Glomerular visceral epithelial cell (primary cell): ENCODE measurements at regions not wholly inside any gene's neighbourhood (a gene's known extent, or its start where the extent isn't known, plus 50 kb on each side); places are given as distances from the start of the nearest gene placed in this dataset.

ENCODE experiments used
- DNase-seq: peaks from one replicate; pipeline ENCODE4 v3.0.0-alpha.2; 2016; ENCODE audit errors: extremely low spot score

- DNase-seq, result peak; percentile 41
Measured at GRCh38 chr6:40845553-40845952, 193.5 kb downstream of the UNC5CL start.

DNA sequence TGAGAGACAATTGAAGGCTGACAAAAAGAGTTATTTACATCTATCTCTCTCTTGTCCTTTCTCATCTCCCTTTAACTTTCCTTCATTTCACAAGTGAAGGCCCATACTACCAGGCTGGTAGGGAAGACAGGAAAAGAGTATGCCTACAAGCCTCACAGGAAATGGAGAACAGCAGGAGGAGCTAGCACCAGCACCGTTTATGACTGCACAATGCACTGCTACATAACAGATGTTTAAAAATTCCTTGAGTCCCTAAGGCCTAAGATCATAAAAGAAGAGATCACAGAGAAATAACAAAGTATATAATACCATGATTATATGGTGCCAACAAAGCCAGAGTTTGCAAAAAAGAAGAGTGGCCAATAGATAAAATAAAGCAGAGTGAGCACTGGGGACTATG lies 194.8 kb downstream of the UNC5CL start:
- no peak for DNase-seq

DNA sequence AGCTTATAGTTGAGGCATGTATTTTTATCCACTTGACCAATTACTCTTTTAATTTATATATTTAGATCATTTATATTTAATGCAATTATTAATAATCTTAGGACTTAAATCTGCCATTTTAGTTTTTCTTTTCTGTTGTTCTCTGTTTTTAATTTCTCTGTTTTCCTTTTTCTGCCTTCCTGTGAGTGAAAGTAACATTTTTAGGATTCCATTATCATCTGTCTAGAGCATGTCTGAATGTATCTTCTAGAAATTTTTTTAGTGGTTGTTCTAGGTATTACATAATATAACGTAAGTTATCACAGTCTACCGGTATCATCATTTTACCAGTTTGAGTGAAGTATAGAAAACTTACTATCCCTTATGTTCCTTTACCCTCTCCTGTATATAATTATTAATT lies 197.3 kb downstream of the UNC5CL start:
- DNase-seq, result no peak

DNA sequence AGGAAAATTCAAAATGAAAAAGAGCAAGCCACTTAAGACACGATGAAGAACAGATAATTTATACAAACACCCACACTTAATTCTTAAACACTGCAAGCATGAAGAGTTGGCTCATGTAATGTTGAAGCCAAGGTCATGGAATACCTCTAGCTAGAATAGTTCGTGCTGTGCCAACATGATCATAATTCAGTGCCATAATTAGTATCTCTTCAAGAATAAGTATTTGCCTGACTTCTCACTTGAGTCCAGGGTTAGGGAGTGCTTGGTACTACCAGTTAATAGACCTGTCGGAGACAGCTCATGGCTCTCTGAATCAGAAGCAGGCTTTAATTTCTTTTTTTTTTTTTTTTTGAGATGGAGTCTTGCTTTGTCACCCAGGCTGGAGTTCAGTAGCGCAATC lies 206.3 kb downstream of the UNC5CL start:
- DNase-seq, result no peak

GRCh38 chr6:40831381-40831780 lies 207.6 kb downstream of the UNC5CL start:
- no peak for DNase-seq

DNA sequence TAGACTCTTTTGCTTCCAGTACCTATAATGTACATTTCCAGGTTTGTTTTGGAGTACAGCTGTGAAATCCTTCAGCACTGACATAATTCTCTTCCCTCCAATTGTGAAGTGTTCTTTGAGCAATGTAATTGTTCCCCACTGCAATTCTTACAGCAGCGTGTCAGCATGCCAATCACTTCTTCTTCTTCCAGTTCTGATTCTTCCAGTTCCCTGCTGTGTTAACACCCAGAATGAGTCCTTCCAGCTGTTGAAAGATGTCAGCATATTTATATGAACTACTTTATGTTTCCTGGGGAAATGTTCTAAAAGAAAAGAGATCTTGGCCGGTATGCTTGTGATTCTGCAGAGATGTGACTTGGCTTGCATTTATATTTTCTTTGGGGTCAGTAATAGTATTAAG lies 213.9 kb downstream of the UNC5CL start:
- no peak for DNase-seq

DNA sequence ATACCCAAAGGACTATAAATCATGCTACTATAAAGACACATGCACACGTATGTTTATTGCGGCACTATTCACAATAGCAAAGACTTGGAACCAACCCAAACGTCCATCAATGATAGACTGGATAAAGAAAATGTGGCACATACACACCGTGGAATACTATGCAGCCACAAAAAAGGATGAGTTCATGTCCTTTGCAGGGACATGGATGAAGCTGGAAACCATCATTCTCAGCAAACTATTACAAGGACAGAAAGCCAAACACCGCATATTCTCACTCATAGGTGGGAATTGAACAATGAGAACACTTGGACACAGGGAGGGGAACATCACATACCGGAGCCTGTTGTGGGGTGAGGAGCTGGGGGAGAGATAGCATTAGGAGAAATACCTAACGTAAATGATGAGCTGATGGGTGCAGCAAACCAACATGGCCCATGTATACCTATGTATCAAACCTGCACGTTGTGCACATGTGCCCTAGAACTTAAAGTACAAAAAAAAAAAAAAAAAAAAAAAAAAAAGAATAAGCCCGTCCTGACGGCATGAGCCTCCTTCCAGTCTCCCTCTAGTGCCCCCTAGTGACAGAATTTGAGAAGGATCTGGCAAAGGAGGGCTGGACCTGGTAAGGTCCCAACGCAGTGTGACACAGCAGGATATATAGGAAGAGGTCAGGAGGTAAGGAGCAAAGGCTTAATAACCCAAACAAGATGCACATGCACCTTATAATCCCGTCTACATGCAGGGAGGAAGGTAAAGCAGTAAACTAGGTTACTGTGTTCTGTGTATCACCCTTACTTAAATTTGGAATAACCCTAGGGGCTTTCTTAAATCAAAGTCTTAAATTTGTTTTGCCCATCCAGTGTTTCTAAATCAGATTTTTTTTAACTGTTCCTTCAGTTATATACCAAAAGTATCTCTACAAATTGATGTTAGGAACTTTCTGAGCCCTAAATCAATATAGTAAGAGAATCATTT lies 214.8 kb downstream of the UNC5CL start:
- peak; percentile 60 for DNase-seq

DNA sequence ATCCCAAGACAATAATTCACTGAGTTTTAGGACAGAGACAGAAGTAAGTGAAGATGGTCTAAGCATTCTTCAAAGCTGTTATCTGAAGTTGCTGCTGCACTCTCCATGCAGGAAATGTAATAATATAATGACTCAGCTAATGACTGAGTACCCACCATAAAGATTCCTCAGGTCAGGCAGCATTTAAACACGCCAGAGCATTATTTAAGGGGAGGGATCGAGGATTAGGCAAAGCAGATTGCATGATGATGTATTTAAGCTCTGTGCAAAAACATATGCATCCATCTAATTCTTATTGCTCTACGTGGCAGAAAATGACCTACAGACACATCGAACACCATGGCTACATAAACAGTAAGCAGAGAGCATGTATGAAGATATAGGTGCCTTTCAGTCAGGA lies 216.4 kb downstream of the UNC5CL start:
- no peak for DNase-seq

DNA sequence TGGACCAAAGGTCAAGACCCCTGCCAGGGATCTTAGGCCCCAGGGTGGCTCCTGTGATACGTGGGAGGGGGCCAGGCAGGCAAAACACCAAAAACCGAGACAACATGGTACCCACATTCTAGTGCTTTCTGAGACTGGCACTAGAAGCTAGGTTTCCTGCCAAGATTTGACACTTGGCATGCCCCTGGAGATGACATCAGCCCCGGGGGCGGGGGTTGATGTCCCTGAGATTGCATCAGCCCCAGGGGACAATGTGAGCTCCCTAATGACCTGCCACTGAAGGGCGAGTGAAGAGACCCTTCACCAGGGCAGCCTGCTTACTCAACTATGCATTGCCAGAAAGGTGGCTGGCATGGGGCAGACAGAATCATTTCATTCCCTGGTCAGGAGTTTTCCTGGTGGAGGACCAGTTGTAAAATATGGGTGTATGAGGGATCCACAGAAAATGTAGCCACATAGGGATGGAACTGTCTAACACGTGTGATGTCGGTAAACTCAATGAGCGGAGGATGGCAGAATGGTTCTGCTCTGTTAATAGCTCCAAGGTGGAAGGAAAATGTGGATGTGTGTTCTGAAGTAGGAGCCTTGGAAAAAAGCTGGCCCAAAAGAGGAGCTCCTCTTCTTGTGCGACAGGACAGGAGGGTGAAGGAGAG lies 219.7 kb downstream of the UNC5CL start:
- DNase-seq, result no peak

- DNase-seq, result no peak
Measured at GRCh38 chr6:40817369-40817768, 221.7 kb downstream of the UNC5CL start.

- DNase-seq, result no peak
Measured at GRCh38 chr6:40816601-40817000, 222.4 kb downstream of the UNC5CL start.

- no peak for DNase-seq
Measured at GRCh38 chr6:40815731-40816130, 223.3 kb downstream of the UNC5CL start.

GRCh38 chr6:40810171-40810570 lies 223.0 kb upstream of the LRFN2 start:
- DNase-seq, result no peak

- no peak for DNase-seq
Measured at GRCh38 chr6:40809627-40810026, 222.5 kb upstream of the LRFN2 start.

DNA sequence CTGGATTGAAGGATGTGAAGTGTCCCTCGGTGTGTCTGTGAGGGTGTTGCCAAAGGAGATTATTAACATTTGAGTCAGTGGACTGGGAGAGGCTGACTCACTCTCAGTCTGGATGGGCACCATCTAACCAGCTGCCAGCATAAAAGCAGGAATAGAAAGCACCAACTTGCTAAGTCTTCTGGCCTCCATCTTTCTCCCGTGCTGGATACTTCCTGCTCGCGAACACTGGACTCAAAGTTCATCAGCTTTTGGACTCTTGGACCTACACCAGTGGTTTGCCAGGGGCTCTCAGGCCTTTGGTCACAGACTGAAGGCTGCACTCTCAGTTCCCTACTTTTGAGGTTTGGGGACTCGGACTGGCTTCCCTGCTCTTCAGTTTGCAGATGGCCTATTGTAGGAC lies 220.3 kb upstream of the LRFN2 start:
- DNase-seq, result peak; percentile 69

DNA sequence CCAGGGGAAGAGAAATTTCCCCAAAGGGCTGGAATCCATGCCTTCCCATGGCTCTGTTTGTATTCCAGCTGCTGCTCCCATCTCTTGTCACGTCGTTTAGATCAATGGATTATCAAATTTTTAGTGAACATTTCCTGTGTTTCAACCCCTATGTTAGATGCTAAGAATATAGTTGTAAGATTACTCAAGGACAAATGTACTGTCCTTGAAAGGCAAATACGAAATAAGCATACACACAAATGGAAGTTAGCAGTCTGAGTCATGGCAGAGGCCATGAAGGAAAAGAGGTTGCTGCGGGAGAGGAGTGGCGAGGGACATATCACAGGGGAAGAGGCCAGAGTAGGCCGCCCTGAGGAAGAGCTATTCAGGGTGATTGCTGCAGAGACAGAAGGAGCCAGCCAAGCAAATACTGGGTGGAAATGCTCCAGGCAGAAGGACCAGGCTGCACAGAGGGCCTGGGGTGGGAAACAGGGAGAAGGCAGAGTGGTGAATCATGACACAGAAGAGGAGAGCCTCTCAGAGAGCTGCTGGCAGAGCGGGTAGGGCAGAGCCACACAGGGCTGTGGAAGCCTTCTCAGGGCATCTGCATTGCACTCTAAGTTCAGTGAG lies 219.2 kb upstream of the LRFN2 start:
- DNase-seq, result peak; percentile 2

GRCh38 chr6:40805336-40805735 lies 218.2 kb upstream of the LRFN2 start:
- DNase-seq, result no peak

DNA sequence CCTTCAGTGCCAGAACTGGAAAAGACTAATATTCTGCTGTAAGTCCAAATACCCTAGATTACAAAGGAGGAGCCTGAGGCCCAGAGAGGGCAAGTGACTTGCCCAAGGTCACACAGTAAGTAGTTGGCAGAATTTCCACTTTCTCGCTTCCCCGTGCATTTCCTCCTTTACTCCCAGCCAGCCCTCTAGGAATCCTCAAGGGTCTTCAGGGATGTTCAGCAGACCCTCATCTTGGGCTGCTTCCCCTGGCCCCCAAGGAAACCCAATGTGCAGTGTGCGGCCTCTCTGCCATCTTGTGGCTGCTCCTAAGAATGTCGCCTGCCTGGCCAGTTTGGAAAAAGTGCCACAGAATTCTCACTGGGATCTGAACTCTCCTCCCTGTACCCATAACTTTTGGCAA lies 217.7 kb upstream of the LRFN2 start:
- no peak for DNase-seq

DNA sequence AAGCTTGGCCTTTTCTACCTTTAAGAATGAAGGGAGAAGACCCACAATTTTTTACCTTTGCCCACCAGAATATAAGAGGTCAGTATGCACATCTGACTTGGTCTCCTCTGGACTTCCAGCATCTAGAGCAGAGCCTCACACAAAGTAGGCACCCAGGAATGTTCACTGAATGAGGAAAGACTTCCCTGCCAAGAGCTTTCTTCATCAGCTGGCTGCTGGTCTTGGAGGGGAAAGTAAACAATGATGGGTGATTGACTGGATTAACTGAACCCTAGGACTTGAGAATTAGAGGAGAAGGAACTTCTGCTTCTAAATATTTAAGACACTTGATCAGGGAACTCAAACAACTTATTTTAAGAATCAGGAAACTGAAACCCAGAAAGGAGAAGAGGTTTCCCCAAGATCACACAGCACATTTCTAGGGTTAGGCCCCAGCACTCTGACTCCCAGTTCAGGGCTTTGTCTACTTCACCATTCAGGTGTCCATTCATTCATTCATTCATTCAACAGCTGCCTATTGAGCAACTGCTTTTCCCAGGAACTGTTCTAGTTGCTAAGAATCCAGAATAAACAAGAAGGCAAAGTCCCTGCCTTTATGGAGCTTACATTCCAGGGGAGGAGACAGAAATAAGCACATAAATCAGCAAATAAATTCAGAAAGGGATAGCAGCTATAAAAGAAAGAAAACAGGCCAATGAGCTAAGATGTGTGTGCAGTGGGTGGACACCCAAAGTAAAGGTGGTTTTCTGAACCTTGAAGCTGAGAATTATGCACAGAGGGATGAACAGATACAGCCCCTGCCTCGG lies 216.9 kb upstream of the LRFN2 start:
- DNase-seq, result no peak

DNA sequence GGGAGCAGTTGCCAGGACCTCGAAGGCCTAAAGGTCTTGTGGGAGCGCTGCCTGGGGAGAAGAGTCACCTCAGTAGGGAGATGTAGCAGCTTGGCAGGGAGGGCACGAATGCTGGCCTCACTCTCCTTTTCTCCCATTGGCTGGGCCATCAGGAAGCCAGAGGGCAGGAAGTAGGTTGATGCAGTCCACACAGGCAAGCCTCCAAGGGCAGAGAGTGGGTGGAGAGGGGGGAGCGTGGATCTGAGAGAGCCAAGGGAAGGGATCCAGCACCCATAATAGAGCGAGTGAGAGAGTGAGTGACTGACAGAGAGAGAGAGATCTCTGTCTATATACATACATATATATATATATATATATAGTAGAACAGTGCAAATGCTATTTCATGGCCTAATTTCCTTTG lies 215.3 kb upstream of the LRFN2 start:
- DNase-seq, result no peak

- no peak for DNase-seq
Measured at GRCh38 chr6:40799296-40800140, 212.4 kb upstream of the LRFN2 start.
